HG03095 (cell line): ENCODE measurements at regions not wholly inside any gene's neighbourhood (a gene's known extent, or its start where the extent isn't known, plus 50 kb on each side); places are given as distances from the start of the nearest gene placed in this dataset.

Source experiments
- ATAC-seq: cut with Tn5 transposase; IDR thresholded peaks from one replicate; pipeline ENCODE4 v1.9.1; 2021; ENCODE audit warnings: moderate library complexity; ENCODE audit not compliant: unreplicated experiment

DNA sequence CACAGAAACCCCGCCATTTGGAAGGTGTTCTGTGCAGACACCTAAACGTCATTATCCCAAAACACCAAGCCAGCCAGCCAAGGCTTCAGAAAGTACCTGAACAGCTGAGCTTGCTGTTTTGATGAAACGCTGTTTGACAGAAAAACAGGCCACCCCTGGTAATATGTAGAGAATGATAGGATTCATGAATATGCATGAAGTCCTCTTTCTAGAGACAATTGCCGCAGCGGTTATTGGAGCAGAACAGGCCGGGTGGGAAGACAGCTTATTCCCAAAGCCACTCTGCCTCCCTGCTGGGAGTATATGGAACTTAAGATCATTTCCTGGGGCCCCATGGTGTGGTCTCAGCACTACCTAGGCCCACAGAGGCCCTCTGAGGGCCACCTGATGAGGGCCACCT lies 229.5 kb downstream of the UQCRFS1 start:
- ATAC-seq: no peak

DNA sequence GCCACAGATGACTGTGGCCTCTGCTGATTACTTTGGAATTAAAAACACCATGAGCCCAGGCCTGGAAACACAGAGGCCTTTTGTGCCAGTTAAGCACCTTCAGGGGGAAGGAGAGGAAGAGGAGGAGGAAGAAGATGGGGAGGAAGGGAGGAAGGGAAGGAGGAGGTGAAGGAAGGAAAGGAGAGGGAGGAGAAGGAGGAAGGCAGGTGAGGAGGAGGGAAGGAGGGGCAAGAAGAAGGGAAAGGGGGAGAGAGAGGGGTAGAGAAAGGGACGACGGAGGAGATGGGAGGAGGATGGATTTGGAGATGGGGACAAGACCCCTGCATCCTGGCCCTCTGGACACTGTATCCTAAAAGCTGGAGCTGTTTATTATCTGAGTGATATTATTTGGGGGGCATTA lies 231.0 kb downstream of the UQCRFS1 start:
- no peak for ATAC-seq

DNA sequence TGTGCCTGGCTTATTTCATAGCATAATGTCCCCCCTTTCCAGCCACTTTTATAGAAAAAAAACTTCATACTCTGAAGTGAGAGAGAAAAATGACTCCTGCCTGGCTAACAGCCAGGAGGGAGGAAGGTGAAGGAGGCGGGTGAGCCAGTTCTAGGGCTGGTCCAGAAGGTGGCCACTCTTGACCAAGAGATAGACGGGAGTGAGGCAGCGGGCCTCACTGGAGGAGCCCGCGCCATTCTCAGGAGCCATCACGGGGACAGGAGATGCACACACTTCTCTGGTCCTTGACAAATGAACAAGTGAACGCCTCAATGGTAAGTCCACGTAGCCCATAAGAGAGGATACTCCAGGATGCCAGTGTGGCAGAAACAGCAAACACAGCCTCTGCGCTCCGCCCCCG lies 231.4 kb downstream of the UQCRFS1 start:
- no peak for ATAC-seq

DNA sequence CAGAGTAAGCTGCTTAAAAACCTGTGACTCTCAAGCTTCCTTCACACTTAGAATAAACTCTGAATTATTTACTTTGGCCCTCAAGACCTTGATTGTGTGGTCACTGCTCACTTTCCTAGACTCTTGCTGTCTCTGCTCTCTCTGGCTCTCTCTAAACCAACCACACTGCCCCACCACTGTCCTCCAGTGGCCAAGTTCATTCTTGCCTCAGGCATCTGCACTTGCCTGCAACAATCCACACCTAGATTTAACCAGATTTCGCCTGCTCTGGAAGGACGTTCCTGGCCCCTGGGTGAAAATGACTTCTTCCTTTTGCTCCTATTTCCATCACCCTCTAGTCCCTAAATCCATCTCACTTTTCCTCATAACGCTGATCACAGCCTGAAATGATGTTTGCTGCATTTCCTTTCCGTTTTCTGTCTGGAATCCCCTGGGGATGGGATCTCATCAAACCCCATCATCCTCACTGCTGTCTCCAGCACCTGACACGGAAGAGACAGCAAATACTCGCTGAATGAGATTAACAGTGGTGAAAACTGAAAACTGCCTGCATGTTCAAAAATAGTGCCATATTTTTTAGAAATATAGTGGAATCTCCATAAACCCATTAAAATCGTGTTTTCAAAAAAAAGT lies 232.6 kb downstream of the UQCRFS1 start:
- no peak for ATAC-seq

DNA sequence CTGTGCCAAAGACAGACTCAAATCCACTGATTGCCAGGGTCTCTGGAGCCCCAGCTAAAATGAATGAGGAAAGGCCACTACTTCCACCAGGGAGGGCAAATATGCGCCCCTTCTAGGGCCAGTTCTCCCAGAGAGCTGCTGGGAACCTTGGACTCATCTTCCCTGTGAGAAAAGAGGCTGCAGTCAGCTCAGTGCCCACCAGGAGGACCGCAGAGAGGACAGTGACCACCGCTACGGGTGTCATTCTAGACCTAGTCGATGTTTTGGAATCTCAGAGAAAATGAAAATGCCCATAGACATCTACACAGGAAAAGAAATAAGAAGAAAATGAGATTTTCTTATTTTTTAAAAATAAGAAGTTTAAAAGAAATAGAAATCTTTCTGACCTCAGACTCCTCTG lies 235.1 kb downstream of the UQCRFS1 start:
- no peak for ATAC-seq

DNA sequence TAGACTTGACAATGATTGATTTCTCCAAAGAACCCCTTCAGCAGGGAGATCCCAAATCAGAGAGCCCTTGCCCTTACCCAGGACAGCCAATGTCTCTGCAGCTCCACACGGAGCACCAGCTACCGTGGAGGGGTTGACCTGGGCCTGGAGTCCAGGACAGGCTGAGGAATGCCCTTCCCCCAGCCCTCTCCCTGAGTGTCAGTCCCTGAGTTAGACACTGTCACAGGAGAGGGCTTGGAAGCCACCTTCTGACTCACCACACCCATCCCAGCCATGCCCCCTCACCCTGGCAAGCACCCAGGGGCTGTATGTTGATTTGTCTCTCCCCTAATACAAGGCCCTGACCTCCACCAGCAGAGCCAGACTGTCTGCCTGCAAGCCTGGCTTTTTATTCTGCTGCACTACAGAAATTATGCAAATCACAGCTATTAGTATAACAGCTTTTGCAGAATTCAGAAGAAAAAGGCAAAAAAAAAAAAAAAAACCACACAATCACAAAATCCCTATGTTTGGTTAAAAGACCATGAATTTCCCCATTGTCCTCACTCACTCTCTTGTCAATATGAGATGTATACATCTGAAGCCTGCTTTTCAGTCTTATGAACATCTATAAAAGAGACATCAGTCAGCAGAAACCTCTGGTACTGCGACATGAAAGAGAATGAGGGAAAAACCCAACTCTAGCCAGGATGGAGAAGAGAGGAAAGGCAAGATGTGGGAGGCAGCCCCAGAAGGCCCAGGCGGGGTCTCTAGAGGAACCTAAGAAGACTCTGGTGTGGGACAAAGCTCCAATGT lies 240.7 kb downstream of the UQCRFS1 start:
- ATAC-seq: no peak

DNA sequence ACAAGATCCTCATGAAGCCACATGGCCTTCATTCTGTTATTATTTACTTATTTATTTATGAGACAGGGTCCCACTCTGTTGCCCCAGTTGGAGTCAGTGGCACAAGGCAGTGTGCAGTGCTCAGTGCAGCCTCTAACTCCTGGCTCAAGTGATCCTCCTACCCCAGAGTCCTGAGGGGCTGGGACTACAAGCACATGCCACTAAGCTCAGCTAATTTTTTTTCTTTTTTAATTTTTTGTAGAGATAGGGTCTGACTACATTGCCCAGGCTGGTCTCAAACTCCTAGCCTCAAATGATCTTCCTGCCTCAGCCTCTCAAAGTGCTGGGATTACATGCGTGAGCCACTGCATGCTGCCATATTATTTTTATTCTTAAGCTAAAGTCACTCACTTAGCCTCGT lies 241.4 kb downstream of the UQCRFS1 start:
- ATAC-seq: no peak

DNA sequence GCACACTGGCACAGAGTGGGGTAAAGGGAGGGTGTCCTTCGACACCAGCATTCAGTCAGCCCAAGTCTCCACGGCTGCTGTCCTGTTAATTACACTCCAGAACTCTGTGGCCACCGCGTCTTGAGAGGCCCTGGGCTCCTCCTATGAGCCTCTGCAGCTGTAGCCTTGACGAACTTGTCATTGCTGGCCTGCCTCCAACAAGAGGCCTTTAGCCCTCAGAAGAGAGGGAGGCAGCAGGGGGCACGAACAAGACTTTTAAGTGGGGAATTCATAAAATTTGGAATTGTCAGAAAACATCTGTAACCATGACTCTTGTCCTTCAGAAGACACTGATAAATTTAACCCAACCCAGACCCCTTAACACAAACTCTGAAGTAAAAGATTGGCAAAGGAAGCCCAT lies 241.9 kb downstream of the UQCRFS1 start:
- ATAC-seq: no peak

DNA sequence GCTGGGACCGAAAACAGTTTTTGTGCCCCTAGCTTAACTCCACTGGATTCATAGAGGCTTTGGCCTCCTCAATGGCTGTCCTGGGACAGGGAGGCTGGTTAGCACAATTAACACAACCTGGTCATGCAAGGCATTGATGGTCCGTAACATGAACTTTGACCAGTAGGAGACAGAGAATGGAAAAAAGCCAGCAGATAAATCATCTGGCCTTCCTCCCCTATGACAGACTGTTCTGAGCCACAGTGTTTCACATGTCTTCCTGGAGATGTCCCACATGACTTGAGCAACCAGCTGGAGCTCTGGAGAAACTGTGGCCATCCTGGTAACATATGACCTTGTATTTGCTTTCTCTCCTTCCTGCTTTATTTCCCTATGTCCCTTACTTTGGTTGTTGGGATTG lies 244.2 kb downstream of the UQCRFS1 start:
- no peak for ATAC-seq

DNA sequence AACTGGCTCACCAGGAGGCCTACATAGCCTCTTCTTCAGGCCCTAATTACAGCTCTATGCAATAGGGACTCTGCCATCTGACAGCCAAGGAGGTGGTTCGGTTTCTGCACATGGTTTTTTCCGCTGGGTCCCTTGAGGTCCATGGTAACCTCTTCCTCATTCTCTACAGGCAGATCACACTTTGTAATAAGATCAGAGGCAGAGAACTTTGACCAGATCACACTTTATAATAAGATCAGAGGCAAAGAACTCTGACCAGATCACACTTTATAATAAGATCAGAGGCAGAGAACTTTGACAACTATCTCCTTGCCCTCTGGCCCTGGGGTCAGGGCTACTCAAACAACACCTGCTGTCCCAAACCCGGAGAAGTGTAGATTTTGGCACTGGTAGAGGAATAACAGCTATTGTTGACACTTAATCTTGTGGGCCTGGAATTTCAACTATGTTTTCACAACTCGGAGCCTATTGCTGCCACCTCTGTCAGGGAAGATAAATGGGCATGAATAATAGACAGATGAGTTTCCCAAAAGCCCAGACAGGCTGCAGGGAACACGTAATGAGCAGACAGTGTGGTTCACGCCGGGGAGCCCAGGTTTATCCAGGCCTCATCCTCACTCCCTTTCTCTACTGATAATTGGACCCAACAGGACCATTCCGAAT lies 246.1 kb downstream of the UQCRFS1 start:
- no peak for ATAC-seq

DNA sequence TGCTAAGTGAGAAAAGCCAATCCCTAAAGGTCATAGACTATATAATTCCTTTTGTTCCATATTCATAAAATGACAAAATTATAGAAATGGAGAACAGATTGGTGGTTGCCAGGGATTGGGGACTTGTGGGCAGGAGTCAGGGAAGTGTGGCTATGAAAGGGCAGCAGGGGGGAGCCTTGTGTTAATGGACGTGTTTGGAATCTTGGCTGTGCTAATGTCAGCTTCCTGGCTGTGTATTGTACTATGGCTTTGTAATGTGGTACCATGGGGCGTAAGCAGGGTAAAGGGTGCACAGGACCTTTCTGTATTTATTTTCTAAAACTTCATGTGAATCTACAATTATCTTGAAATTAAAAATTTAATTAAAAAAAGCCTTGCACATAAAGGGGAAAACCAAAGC lies 248.5 kb downstream of the UQCRFS1 start:
- ATAC-seq: no peak

DNA sequence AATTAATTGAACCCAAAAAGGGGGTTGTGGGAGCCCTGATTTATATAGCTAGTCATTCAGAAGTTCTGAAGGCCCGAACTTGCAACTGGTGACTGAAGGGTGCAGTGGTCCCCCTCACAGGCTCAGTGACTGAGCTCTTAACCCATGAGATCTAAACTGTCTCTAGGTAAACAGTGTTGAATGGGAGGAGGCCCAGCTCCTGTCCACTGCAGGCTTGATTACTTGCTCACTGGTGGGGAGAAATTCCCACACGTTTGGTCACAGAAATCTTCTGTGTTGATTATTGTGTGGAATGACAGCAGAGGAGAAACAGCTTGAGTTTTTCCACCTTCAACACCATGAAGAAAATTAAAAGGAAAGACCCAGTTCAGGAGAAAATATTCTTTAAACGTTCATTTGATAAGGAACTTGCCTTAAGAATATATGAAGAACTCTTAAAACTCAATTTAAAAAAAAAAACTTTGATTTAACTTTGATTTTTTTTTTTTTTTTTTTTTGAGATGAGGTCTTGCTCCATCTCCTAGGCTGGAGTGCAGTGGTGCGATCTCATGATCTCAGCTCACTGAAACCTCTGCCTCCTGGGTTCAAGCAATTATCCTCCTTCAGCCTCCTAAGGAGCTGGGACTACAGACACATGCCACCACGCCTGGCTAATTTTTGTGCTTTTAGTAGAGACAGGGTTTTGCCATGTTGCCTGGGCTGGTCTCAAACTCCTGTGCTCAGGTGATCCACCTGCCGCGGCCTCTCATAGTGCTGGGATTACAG lies 249.3 kb downstream of the UQCRFS1 start:
- no peak for ATAC-seq

DNA sequence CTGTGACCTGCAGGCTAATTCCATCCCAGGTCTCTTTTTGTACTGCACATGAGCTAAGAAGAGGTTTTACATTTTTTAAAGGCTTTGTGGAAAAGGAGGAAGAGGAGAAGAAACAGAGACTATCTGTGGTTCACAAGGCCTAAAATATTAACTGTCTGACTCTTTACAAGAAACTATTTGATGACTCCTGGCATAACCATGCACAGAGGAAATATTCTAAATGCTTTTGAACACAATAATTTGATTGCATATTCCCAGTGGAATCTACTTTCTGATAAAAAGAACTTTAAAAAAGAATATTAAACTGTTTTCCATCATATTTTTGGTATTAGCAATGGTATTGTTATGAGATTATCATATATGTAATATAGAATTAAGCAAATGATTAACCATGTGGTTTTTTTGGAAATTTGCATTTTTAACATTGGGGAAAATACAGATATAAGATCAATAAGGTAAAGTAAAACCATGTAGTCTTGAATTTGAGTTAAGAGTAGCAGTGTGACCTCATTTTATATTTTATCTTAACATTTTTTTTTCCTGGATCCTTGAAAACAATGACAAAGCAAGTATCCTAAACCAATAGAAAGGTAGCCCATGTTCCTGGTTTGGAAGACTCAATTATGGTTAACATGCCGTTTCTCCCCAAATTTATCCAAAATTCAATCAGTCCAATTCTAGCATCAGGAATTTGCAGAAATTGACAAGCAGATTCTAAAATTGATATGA lies 251.0 kb downstream of the UQCRFS1 start:
- ATAC-seq: no peak

DNA sequence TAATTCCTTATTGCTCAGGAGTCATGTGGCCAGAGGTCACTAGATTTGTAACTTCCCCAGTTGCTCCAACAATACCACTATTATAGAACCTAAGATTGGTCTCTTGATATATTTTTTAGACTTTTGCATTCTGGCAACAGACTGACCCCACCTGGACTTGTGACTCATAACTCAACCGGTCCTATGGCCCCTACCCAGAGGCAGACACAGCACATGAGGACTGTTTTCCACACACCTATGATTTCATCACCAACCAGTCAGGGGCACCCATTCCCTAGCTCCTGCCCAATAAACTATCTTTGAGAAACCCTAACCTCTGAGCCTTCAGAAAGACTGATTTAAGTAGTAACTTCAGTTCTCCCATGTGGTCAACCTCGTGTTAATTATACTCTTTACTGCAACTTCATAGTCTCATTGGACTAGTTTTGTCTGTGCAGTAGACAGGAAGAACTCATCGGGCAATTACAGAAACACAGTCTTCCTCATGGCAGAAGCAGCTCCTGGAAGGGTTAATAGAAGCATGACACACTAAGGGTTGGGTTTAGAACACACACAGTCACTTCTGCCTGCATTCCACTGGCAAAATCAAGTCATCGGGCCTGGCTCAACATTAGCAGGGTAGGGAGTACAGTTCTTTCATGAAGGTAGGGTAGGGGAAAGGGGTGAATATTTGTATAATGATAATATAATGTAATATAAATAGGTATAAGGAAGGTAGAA lies 251.8 kb downstream of the UQCRFS1 start:
- no peak for ATAC-seq

DNA sequence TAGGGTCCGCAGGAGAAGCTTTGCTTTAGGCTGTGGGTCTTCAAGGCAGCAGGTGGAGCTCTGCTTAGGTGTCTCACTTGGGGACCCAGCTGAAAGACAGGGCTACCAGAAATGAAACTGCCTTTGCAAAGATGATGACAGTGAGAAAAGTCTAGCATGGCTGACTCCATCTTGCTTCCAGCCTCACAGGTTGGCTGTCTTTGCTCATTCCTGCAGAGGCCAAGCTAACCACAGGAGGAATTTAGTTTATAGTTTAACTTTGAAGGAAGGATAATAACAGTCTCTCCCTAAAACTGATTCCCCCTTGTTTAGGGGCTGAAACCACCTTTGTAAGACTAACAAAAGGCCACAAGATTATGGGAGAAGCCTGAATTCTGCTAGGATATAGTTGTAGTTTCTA lies 252.4 kb downstream of the UQCRFS1 start:
- no peak for ATAC-seq

DNA sequence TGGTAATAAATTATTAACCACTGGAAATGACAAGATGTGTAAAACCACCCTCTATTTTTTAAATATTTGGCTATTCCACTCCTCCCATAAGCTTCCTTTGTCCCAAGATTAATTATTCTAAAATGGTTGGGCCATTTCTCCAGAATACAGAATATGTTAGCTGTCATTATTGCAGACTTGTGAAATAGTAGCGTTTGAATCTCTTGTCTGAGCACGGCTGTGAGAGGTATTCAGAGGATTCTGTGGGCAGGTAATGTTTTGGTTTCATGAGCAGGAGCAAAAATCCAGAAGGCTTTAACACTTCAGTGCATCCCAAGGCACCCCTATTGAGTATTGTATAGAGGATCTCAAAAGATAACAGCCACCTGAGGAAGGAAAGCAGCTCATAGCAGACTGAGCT lies 256.0 kb downstream of the UQCRFS1 start:
- no peak for ATAC-seq

DNA sequence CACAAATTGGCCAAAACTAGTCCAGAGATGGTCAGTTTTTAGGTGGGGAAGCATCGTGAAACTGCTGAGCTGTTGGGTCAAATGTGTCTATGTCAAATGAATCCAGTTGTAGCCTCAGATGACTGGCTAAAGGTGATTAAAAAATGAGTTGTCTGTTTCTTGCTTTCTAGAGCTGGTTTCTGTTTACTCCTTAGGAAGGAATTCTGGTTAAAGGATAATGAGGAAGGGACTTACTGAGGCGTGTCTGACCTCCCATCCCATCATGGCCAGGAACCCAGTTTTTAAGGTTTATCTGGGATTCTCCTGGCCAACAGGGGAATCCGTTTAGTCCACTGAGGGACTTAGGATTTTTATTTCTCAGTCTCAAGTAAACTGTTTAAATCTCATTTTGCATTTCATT lies 256.5 kb downstream of the UQCRFS1 start:
- ATAC-seq: no peak

DNA sequence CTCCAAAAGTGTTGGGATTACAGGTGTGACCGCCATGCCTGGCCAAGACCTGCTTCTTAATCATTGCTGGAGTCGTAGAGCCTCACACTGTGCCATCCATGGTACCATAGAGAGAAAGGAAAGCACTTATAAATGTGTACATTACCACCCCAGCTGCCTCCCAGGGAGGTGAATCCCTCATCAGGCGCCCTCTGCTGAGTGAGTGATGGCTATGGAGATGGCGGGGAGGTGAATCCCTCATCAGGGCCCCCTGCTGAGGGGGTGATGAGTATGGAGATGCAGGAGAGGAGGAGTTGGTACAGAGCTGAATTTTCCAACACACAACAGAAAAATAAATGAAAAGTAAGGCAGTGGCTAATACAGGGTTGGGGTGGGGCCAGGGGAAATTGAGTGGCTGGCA lies 263.4 kb downstream of the UQCRFS1 start:
- no peak for ATAC-seq

DNA sequence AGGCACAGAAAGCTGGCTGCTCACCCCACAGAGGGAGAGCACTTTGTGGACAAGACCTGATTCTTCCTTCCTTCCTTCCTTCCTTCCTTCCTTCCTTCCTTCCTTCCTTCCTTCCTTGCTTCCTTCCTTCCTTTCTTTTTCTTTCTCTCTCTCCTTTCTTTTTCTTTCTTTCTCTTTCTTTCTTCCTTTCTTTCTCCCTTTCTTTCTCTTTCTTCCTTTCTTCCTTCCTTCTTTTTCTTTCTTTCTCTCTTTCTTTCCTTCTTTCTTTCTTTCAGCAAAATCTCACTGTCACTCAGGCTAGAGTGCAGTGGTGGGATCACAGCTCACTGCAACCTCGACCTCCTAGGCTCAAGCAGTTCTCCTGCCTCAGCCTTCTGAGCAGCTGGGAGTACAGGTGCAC lies 263.9 kb downstream of the UQCRFS1 start:
- no peak for ATAC-seq

DNA sequence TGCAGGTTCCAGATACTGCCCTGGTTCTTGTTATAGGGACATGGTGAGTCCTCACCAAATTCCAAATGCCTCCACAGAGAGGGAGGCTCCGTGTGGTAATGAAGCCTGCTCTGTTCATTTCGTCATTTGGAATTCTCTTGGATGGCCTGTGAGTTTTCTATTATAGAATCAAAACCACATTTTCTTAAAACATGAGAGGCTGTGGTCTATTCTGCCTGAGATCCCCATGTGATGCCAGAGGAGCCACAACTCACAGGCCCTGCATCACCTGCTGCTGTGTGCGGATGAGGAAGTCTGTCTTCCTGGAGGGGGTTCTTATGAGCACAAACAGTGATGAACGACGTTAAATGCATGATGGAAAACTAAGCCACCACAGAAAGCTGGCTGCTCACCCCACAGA lies 264.4 kb downstream of the UQCRFS1 start:
- ATAC-seq: no peak
